D341Med (cell line): ENCODE measurements at regions not wholly inside any gene's neighbourhood (a gene's known extent, or its start where the extent isn't known, plus 50 kb on each side); places are given as distances from the start of the nearest gene placed in this dataset.
"Not testable (repeated sequence)": the region's sequence is repeated elsewhere in the genome, so short reads cannot be mapped to it uniquely, and the experiment has no call there.

Experiments used
- DNase-seq: peaks from one replicate; pipeline ENCODE4 v3.0.0; 2012; ENCODE audit warnings: low spot score

- DNase-seq, result not testable (repeated sequence)
Observed at GRCh38 chr5:44756097-44756496, 52.6 kb upstream of the MRPS30 start.

- no peak for DNase-seq
Observed at GRCh38 chr5:44747396-44747795, 61.4 kb upstream of the MRPS30 start.

DNA sequence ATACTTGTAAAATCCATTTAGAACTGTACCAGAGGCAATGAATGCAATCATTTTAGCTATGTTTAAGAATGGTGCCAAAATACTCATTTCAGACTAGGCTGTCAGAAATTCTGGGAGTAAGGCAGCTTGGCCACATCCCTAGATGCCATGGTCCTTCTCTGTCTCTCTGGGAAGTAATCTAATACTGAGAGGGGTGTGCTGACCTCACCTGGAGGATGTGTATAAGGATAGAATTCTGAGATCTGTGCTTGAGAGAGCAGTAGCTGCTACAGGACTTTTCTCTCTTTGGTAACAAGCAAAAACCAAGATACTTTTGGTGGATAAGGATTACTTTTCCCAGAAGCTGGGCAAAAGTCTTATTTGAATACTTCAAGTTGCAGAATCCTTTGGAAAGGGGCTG lies 68.1 kb upstream of the MRPS30 start:
- no peak for DNase-seq

- DNase-seq, result no peak
Observed at GRCh38 chr5:44729536-44729935, 79.2 kb upstream of the MRPS30 start.

DNA sequence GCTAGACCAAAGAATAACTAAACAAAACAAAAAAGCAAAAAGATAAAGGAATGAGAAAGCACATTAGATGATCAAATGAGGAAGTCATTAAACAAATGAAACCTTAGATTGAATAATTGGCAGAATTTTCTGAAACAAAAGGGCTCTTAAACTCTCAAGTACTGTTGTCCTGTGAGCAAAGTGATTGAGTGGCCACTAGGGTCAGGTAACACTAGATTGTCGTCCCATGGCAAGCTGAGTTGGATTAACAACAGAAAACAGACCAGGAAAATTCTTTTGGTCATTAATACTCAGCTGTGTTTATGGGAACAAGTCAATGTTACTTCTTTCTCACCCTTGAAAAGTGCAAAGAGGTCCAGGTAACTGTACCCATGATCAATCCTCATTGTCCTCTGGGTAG lies 81.6 kb upstream of the MRPS30 start:
- DNase-seq, result no peak

GRCh38 chr5:44719856-44720255 lies 88.9 kb upstream of the MRPS30 start:
- no peak for DNase-seq

DNA sequence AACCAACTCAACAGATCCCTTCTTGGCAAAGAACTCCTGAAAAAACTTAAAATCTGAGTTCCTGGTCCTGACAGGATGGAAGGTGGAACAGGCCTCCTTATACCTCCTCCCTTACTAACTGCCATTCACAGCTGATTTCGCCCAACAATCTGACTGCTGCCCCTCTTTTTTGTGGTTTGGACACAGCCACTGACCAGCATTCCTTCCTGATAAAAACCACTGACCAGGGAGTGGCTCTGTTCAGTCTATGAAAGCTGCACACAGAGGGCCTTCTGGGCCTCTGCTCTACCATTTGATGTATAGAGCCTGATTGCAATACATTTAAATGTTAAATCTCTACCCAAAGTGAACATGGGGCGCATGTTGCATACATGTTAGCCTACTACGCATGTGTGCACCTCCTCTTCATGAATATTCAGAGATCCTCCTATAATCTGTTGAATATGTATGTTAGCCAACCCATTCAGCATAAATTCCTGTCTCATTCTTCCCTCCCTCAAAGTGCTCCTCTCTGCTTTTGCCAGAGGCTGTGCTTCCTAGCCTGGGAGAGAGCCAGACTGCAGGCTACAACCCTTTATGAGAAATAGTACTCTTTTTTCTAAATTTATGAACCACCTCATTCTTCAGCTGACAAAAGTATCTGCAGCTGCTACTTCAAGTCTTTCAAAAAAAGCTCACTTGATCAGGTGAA lies 93.7 kb upstream of the MRPS30 start:
- DNase-seq, result no peak

DNA sequence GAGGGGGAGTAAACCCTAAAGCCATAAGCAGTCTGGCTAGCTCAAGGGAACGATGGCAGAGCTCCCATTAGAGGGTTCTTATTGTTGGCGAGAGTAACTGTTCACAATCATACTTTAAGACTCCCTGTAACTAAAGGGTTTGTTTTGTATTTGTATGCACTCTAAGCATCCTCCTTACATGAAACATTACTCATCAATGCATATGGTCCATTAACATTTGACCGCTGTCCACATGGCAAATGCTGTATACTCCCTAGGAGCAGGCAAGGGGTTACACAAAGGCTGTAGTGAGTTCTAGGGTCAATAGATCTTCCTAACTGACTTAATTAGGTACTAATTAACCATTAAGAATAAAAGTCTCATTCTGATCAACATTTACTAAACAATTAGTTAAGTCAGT lies 95.3 kb upstream of the MRPS30 start:
- DNase-seq, result no peak

- DNase-seq, result no peak
Observed at GRCh38 chr5:44711901-44712300, 96.8 kb upstream of the MRPS30 start.

DNA sequence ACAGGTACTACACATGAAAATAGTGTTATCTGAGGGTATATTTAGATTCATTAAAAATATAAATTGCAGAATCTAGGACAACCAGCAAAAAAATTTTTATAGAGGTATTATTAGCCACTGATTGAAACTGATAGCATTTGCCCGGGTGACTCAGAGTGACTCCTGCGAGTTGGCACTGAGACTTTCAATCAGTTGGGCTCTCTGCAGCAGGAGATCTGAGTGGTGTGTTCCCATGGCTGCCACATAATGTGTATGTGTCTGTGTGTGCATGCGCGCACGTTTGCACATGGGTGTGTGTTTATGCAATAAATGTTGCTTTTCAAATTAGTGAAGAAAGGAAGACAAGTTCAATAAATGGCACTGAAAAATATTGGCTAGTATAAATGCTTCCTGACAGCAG lies 100.1 kb upstream of the MRPS30 start:
- DNase-seq, result no peak

DNA sequence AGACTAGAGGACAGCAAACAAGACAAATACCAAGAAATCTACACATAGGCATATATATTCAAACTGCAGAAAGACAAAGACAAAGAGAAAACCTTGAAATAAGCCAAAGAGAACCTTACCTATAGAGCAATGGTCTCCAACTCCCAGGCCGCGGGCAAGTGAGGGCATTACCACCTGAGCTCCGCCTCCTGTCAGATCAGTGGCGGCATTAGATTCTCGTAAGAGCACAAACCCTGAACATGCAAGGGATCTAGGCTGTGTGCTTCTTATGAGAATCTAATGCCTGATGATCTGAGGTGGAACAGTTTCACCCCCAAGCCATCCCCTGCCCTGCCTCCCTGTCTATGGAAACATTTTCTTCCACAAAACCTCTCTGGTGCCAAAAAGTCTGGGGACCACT lies 101.0 kb upstream of the MRPS30 start:
- DNase-seq, result no peak

- DNase-seq, result no peak
Observed at GRCh38 chr5:44697025-44697424, 111.7 kb upstream of the MRPS30 start.

DNA sequence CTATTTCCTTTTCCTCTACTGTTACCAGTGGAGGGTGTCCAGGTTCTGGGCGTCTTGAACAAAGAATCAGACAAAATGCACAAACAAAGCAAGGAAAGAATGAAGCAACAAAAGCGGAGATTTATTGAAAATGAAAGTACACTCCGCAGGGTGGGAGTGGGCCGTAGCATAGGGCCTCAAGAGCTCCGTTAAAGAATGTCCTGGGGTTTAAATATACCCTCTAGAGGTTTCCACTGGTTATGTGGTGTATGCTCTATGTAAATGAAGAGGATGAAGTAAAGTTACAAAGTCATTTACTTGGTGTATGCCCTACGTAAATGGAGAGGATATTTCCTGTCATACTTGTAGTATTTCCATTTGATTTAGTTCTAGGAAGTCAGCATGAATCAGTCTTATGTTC lies 113.5 kb upstream of the MRPS30 start:
- no peak for DNase-seq

GRCh38 chr5:44691802-44692201 lies 116.9 kb upstream of the MRPS30 start:
- DNase-seq, result no peak

GRCh38 chr5:44681906-44682305 lies 126.8 kb upstream of the MRPS30 start:
- no peak for DNase-seq

DNA sequence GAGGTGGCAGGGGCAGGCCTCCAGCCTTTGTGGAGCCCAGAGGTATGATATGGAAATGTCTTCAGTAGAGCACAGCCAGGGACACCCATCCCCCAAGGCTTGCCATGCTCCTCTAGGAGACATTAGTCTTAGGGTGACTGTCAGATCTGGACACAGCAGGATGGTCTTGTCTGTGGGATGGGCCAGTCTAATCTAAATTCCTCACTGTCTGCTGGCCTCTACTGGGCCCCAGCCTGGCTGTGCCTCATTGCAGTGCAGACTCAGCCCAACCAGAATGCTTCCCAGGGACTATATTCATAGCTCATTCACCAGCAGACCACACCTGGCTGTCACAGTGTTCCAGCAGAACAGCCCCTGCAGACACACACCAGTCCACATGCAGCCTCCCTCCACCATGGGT lies 129.5 kb upstream of the MRPS30 start:
- DNase-seq, result no peak

- no peak for DNase-seq
Observed at GRCh38 chr5:44675296-44675695, 133.5 kb upstream of the MRPS30 start.

- DNase-seq, result no peak
Observed at GRCh38 chr5:44674461-44674860, 134.3 kb upstream of the MRPS30 start.

- not testable (repeated sequence) for DNase-seq
Observed at GRCh38 chr5:44668471-44668870, 140.3 kb upstream of the MRPS30 start.

GRCh38 chr5:44665101-44665701 lies 143.5 kb upstream of the MRPS30 start:
- no peak for DNase-seq

DNA sequence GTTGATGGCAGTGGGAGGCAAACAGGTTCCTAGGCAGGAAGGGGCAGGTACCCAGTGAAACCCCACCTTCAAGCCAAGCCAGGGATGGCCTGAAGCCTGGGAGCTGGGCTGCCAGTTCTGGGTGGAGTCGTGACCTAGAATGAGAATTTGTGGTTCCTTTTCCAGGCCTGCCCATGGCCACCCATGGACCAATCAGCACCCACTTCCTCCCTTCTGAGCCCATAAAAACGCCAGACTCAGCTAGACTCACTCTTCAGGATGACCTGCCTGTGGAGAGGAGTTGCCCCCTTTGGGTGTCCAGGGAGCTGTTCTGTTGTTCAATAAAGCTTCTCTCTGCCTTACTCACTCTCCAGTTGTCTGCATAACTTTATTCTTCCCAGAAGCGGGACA lies 144.0 kb upstream of the MRPS30 start:
- no peak for DNase-seq

DNA sequence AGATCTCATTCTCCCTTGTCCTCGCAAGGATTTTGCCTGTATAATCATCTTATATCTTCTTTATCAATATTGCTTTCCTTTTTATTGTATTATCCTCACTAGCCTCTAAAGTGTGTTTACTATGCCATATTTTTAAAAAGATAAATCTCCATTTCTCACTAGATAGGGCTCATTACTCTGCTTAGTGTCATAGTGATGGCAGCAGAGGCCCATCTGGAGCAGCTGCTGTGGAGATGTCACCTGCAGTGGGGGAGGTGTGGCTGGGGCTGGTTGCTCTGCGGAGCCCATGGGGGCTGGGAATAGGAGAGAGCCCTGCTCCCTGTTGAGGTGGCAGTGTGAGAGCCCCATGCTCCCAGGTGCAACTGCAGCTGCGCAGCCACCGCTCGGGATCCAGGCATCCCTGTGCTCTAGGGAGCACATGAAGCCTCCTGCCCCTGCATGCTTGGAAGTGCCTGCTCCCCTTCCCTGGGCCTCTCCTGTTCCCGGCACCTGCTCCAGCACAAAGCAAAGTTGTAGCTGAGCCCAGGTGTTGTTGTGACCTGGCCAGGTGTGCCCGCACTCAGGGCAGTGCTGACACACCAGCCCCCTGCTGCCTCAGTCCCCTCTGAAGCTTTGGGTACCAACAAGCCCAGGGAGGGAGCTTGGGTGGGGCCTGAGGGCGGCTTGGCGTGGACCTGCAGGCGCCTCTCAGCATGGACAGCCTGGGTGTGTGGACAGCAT lies 144.6 kb upstream of the MRPS30 start:
- no peak for DNase-seq

DNA sequence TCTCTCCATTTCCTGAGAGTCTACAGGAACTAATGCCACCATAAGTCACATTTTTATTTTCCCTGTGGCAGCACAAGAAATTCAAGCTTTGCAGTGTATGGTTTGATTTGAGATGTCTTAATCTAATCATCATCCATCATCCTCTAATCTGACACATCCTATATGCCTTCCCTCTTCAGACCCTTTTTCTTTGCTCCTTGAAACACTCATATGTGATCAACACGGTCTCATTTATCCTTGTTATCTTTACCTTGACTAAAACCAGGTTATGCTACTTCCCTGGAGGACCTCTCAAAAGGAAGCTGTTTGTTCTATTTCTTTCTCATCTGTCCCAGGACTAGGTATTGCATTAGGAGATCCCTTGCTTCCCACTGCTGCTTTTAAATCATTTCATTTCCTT lies 146.9 kb upstream of the MRPS30 start:
- DNase-seq, result no peak

- DNase-seq, result no peak
Observed at GRCh38 chr5:44660251-44660650, 148.5 kb upstream of the MRPS30 start.
